Esophagus (tissue), 2 donors: ENCODE measurements at regions not wholly inside any gene's neighbourhood (a gene's known extent, or its start where the extent isn't known, plus 50 kb on each side); places are given as distances from the start of the nearest gene placed in this dataset.

Source experiments
- H3K27ac ChIP-seq, 2 donors: one replicate each; pipeline ENCODE4 v1.5.1; 2013; ENCODE audit warnings: low read depth in 2 of 2, mild to moderate bottlenecking in 2 of 2, inconsistent platforms in 1 of 2, low read length in 1 of 2, moderate library complexity in 1 of 2
- H3K27me3 ChIP-seq, 2 donors: one replicate each; pipeline ENCODE4 v1.6.1; 2013; ENCODE audit warnings: low read length in 2 of 2, control low read depth in 1 of 2, mild to moderate bottlenecking in 1 of 2; ENCODE audit not compliant: insufficient read depth in 2 of 2, control insufficient read depth in 1 of 2
- H3K36me3 ChIP-seq, 2 donors: one replicate each; pipeline ENCODE4 v1.6.1; 2013; ENCODE audit warnings: low read length in 1 of 2; ENCODE audit not compliant: control insufficient read depth in 2 of 2, insufficient read depth in 2 of 2
- H3K4me1 ChIP-seq, 2 donors: one replicate each; pipeline ENCODE4 v1.6.1; 2013; ENCODE audit warnings: low read length in 1 of 2; ENCODE audit not compliant: control insufficient read depth in 2 of 2, insufficient read depth in 2 of 2
- H3K4me3 ChIP-seq, 2 donors: one replicate each; pipeline ENCODE4 v1.5.1; 2013; ENCODE audit warnings: low read length in 2 of 2, mild to moderate bottlenecking in 2 of 2, low read depth in 1 of 2, moderate library complexity in 1 of 2
- H3K9me3 ChIP-seq, 2 donors: one replicate each; pipeline ENCODE4 v1.6.1; 2013; ENCODE audit warnings: mild to moderate bottlenecking in 2 of 2, low read depth in 1 of 2, low read length in 1 of 2, moderate library complexity in 1 of 2; ENCODE audit not compliant: control insufficient read depth in 2 of 2, insufficient read depth in 1 of 2
- WGBS, 2 donors: extraction: QIAGEN DNeasy Blood & Tissue Kit; methylation state at CpG; one replicate each; pipeline ENCODE4 v1.1.7; 2013; 5-methylcytosine and 5-hydroxymethylcytosine counted together
- donor health status: healthy with polysubstance abuse.
- donor health status: Bipolar disorder and iron deficiency.

- no peaks in the 10 kb centered on the region for H3K27me3 ChIP-seq
- H3K36me3 ChIP-seq, result no peaks in the 10 kb centered on the region
- H3K4me1 ChIP-seq, result peaks cover 0 to 13% of the 10 kb centered on the region in 2 donors
- no peak overlapping the region for H3K27ac ChIP-seq
- H3K9me3 ChIP-seq, result no peaks in the 10 kb centered on the region
- WGBS, 2 donors, result 73 to 83% methylated on average over 6 of the region's 6 CpGs
- H3K4me3 ChIP-seq, result no peak overlapping the region
These were observed 237.9 kb downstream of the HAUS1 start for GRCh38 chr18:46341986-46342525.

DNA sequence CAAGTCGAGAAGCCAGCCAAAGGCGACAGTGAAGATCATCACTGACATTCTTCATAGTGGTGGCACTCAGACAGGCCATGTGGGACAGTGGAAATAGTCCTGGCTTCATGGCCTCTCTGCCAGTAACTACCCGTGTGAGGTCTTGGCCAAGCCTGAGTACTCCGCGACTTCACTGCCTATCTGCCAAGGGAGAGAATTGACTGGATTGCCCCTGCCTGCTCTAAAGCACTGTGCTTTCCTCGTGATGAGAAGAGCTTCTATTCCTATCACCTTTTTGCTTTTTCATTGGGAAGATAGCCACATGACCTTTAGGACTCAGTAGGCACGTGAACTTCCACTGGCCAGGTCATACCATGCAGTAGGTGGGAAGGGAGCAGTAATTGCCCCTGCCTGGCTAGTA, 239.3 kb downstream of the HAUS1 start:
- Histone ChIP-seq H3K27ac (no peak overlapping the region), H3K27me3 (no peaks in the 10 kb centered on the region), H3K4me1 (peaks cover 0 to 13% of the 10 kb centered on the region in 2 donors), H3K4me3 (no peak overlapping the region), H3K9me3 (no peaks in the 10 kb centered on the region), H3K36me3 (no peaks in the 10 kb centered on the region)
- 75% methylated on average over 7 of the region's 7 CpGs for WGBS, 2 donors

- Histone ChIP-seq H3K4me3 (no peak overlapping the region), H3K27ac (no peak overlapping the region), H3K9me3 (no peaks in the 10 kb centered on the region), H3K4me1 (peaks cover 0 to 11% of the 10 kb centered on the region in 2 donors), H3K27me3 (no peaks in the 10 kb centered on the region), H3K36me3 (no peaks in the 10 kb centered on the region)
- 46 to 48% methylated on average over 10 of the region's 10 CpGs for WGBS, 2 donors
These were observed 239.8 kb downstream of the HAUS1 start for GRCh38 chr18:46343931-46344372.

- WGBS, 2 donors, result 74 to 77% methylated on average over 14 of the region's 14 CpGs
- Histone ChIP-seq H3K27me3 (no peaks in the 10 kb centered on the region), H3K27ac (no peak overlapping the region), H3K36me3 (no peaks in the 10 kb centered on the region), H3K4me3 (no peak overlapping the region), H3K4me1 (peaks cover 0 to 11% of the 10 kb centered on the region in 2 donors), H3K9me3 (no peaks in the 10 kb centered on the region)
These were observed 240.4 kb downstream of the HAUS1 start for GRCh38 chr18:46344416-46345180.

DNA sequence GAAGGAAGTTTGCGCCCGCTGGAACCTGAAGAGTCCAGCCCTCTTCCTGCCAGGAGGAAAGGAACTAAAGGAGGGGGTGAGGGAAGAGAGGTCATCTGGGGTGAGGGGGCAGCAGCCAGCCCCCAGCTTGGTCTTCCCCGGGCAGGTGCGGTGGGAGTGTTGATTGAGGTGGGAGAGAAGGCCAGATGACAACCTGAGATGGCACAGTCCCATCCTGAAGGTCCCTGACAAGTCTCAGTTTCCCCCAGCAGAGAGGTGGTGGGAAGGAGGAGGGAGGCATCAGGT, 240.9 kb downstream of the HAUS1 start:
- WGBS, 2 donors, result 88 to 92% methylated on average over 4 of the region's 4 CpGs
- Histone ChIP-seq H3K27ac (no peak overlapping the region), H3K36me3 (no peaks in the 10 kb centered on the region), H3K27me3 (no peaks in the 10 kb centered on the region), H3K9me3 (no peaks in the 10 kb centered on the region), H3K4me3 (no peak overlapping the region), H3K4me1 (peaks cover 0 to 11% of the 10 kb centered on the region in 2 donors)

GRCh38 chr18:46346213-46346612, 242.0 kb downstream of the HAUS1 start:
- Histone ChIP-seq H3K4me1 (peaks cover 0 to 7% of the 10 kb centered on the region in 2 donors), H3K27ac (no peak overlapping the region), H3K27me3 (no peaks in the 10 kb centered on the region), H3K4me3 (no peak overlapping the region), H3K9me3 (no peaks in the 10 kb centered on the region), H3K36me3 (no peaks in the 10 kb centered on the region)
- 87 to 89% methylated on average over 6 of the region's 6 CpGs for WGBS, 2 donors

DNA sequence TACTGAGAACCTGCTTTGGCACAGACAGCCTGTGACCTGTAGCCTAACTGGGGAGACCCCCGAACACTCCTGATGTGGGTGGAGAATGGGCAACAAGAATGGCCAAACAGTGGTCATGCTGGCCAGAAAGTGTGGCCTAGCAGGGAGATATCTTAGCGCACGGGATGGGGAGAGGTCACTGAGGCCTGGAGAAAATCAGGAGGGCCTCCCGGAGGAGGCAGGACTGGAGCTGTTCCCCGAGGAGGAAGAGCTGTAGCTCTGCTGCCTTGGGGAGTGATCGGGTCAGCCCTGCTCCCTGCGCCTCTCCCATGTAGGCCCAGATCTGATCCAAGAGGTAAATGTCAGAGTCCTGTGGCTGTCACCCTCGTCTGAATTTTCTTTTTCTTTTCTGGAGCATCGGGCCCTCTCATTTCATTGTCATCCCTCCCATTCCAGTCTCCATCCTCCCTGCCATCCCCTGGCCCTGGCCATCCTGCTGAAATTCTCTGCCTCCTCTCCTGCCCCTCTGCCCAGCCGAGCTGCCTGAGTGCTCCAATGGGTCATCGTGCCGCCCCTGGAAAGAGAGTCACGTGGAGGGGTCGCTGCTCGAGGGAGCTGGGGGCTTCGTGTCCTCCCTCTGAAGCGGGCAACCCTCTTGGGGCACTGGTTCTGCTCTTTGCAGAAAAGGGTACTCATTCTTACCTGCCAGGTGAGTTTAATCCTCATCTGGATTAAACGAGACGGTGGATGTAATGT, 242.9 kb downstream of the HAUS1 start:
- 90 to 91% methylated on average over 19 of the region's 19 CpGs for WGBS, 2 donors
- no peak overlapping the region for H3K27ac ChIP-seq
- H3K36me3 ChIP-seq, result peaks cover 0 to 2% of the 10 kb centered on the region in 2 donors

DNA sequence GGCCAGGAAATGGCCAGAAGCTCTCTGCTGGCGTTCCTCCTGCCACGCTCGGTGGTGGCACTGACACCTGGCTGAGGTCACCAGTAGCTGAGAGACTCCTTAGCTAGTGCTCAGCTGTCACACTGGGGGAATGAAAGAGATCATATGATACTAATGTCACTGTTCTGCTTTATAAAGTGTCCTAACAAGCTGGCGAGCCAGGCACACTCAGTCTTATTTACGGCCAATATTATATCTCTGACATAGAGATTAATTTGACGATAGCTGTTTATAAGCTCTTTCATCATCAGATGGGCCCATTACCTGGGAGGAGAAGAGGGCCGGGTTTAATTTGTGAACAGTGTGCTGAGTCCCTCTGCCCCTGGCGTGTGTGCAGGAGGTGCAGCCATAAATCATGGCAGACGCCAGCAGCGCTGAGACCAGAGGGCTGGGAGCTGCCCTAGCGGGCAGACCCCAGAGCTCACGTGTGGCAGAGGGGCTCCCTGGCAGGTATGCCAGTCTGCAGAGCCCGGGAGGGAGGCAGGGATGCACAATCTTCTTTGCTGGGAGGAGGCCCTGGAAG, 246.5 kb downstream of the HAUS1 start:
- WGBS, 2 donors, result 74 to 82% methylated on average over 13 of the region's 13 CpGs
- H3K4me3 ChIP-seq, result no peak overlapping the region
- no peaks in the 10 kb centered on the region for H3K27me3 ChIP-seq
- H3K4me1 ChIP-seq, result no peaks in the 10 kb centered on the region
- H3K36me3 ChIP-seq, result peaks cover 0 to 2% of the 10 kb centered on the region in 2 donors
- H3K27ac ChIP-seq, result no peak overlapping the region
- H3K9me3 ChIP-seq, result no peaks in the 10 kb centered on the region

More for the DNA sequence above, 242.9 kb downstream of the HAUS1 start:
- H3K27me3 ChIP-seq, result no peaks in the 10 kb centered on the region
- H3K9me3 ChIP-seq, result no peaks in the 10 kb centered on the region
- peaks cover 0 to 7% of the 10 kb centered on the region in 2 donors for H3K4me1 ChIP-seq
- H3K4me3 ChIP-seq, result no peak overlapping the region

DNA sequence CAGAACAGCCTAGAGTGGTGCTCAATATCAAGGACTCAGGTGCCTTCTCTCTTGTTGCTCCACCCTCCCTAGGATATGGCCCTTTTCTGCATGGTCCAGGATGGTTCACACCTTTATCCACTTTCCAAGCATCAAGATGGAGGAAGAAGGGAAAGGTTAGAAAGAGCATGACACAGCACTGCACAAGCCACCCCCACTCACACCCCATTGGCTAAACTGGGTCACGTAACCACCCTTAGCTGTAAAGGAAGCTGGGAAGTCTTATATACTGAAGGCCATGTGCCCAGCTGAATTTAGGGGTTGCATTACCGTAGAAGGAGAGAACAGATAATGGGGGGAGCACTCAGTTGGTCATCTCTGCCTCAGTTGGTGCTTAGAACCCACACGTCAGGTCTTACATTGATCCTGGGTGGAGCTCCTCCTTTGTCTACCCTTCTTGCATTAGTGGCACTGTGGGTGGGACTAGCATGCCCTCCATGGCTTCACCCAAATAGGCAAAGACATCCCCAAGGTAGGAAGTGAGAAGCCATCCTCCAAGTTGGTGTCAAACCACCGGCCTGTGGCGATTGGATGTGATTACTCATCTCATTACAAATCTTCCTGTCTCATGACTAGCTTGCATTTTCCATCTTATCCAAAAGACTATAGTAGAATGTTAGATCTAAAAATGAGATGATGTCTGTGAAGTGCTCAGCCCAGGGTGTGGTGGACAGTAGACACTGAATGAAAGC, 248.5 kb downstream of the HAUS1 start:
- Histone ChIP-seq H3K36me3 (peaks cover 0 to 2% of the 10 kb centered on the region in 2 donors), H3K27me3 (no peaks in the 10 kb centered on the region), H3K4me1 (no peaks in the 10 kb centered on the region), H3K4me3 (no peak overlapping the region), H3K27ac (no peak overlapping the region), H3K9me3 (no peaks in the 10 kb centered on the region)
- WGBS, 2 donors, result 90% methylated on average over 5 of the region's 5 CpGs
